Ascending aorta (tissue), 2 donors: ENCODE measurements at regions not wholly inside any gene's neighbourhood (a gene's known extent, or its start where the extent isn't known, plus 50 kb on each side); places are given as distances from the start of the nearest gene placed in this dataset.

Experiments
- DNase-seq, 2 donors: peaks; one replicate each; pipeline ENCODE4 v3.0.0-alpha.2; 2019; ENCODE audit warnings: low spot score in 2 of 2
- H3K27ac ChIP-seq, 2 donors: fragments of 200-600 bp; sonication (generic); one replicate each; pipeline ENCODE4 v1.5.1; 2016 to 2017; ENCODE audit warnings: mild to moderate bottlenecking in 1 of 2
- H3K27me3 ChIP-seq: fragments of 200-600 bp; sonication (generic); one replicate; pipeline ENCODE4 v1.5.1; 2017
- H3K36me3 ChIP-seq, 2 donors: fragments of 200-600 bp; sonication (generic); one replicate each; pipeline ENCODE4 v1.5.1; 2016
- H3K4me1 ChIP-seq, 2 donors: fragments of 200-600 bp; sonication (generic); one replicate each; pipeline ENCODE4 v1.5.1; 2016 to 2017; ENCODE audit warnings: mild to moderate bottlenecking in 1 of 2
- H3K4me3 ChIP-seq, 2 donors: fragments of 200-600 bp; sonication (generic); one replicate each; pipeline ENCODE4 v1.5.1; 2016 to 2017; ENCODE audit warnings: mild to moderate bottlenecking in 1 of 2
- H3K9me3 ChIP-seq, 2 donors: fragments of 200-600 bp; sonication (generic); one replicate each; pipeline ENCODE4 v1.5.1; 2016
- CTCF ChIP-seq, 3 experiments: fragments of 200-600 bp in 2 of 3; fragments of 450-650 bp in 1 of 3; sonication (generic) in 2 of 3; IDR thresholded peaks; one replicate each; pipeline ENCODE4 v1.5.1; 2016 to 2019; ENCODE audit warnings: antibody characterized with exemption in 3 of 3, mild to moderate bottlenecking in 1 of 3, moderate library complexity in 1 of 3
- intact Hi-C: fragments of 100-400 bp; cut with DNase I; formaldehyde crosslinking; loops from one replicate; pipeline ENCODE4 v1.15.1; 2023

- H3K4me1 ChIP-seq = no peaks in the 10 kb centered on the region
- H3K36me3 ChIP-seq = no peaks in the 10 kb centered on the region
- no peak overlapping the region for H3K27ac ChIP-seq
- no peaks in the 10 kb centered on the region for H3K9me3 ChIP-seq
- intact Hi-C loops = loop anchor here (1.0 kb wide), 2 partner anchors 325 to 610 kb away; no protein-coding TSS in a partner anchor
- no peak overlapping the region for H3K4me3 ChIP-seq
- no peaks in the 10 kb centered on the region for H3K27me3 ChIP-seq
- peak; percentile 46 to 77 (median 71) for TF ChIP-seq CTCF (IDR thresholded peaks at IDR 0.05)
- no peak for DNase-seq
Observed at GRCh38 chr9:71249729-71250317, 128.4 kb upstream of the TRPM3 start.

- H3K4me1 ChIP-seq = no peaks in the 10 kb centered on the region
- no peak for DNase-seq
- no peak overlapping the region for H3K4me3 ChIP-seq
- no peaks in the 10 kb centered on the region for H3K9me3 ChIP-seq
- H3K27me3 ChIP-seq = no peaks in the 10 kb centered on the region
- TF ChIP-seq CTCF (IDR thresholded peaks at IDR 0.05) = no peak
- intact Hi-C loops = no loop called here
- H3K27ac ChIP-seq = no peak overlapping the region
- H3K36me3 ChIP-seq = no peaks in the 10 kb centered on the region
Observed at GRCh38 chr9:71245651-71246050, 124.2 kb upstream of the TRPM3 start.

- TF ChIP-seq CTCF (IDR thresholded peaks at IDR 0.05) = no peak
- intact Hi-C loops = no loop called here
- DNase-seq = no peak
- Histone ChIP-seq H3K9me3 (no peaks in the 10 kb centered on the region), H3K4me3 (no peak overlapping the region), H3K36me3 (no peaks in the 10 kb centered on the region), H3K27ac (no peak overlapping the region), H3K4me1 (no peaks in the 10 kb centered on the region), H3K27me3 (no peaks in the 10 kb centered on the region)
Observed at GRCh38 chr9:71243951-71244350, 122.5 kb upstream of the TRPM3 start.

- intact Hi-C loops = no loop called here
- H3K27me3 ChIP-seq = no peaks in the 10 kb centered on the region
- no peak for TF ChIP-seq CTCF (IDR thresholded peaks at IDR 0.05)
- DNase-seq = no peak
- H3K4me3 ChIP-seq = no peak overlapping the region
- H3K27ac ChIP-seq = no peak overlapping the region
- no peaks in the 10 kb centered on the region for H3K4me1 ChIP-seq
- H3K9me3 ChIP-seq = no peaks in the 10 kb centered on the region
- no peaks in the 10 kb centered on the region for H3K36me3 ChIP-seq
Observed at GRCh38 chr9:71242081-71242480, 120.7 kb upstream of the TRPM3 start.

- TF ChIP-seq CTCF (IDR thresholded peaks at IDR 0.05) = no peak
- DNase-seq = no peak
- no peaks in the 10 kb centered on the region for H3K4me1 ChIP-seq
- H3K27me3 ChIP-seq = no peaks in the 10 kb centered on the region
- H3K36me3 ChIP-seq = no peaks in the 10 kb centered on the region
- intact Hi-C loops = no loop called here
- H3K4me3 ChIP-seq = no peak overlapping the region
- H3K9me3 ChIP-seq = no peaks in the 10 kb centered on the region
- H3K27ac ChIP-seq = no peak overlapping the region
Observed at GRCh38 chr9:71237051-71237450, 115.6 kb upstream of the TRPM3 start.

- Histone ChIP-seq H3K27ac (no peak overlapping the region), H3K36me3 (no peaks in the 10 kb centered on the region), H3K9me3 (no peaks in the 10 kb centered on the region), H3K27me3 (no peaks in the 10 kb centered on the region), H3K4me3 (no peak overlapping the region), H3K4me1 (no peaks in the 10 kb centered on the region)
- intact Hi-C loops = no loop called here
- no peak for DNase-seq
- no peak for TF ChIP-seq CTCF (IDR thresholded peaks at IDR 0.05)
Observed at GRCh38 chr9:71233646-71234045, 112.2 kb upstream of the TRPM3 start.
